Left ventricle myocardium inferior (tissue), 1 donor: ENCODE measurements at regions not wholly inside any gene's neighbourhood (a gene's known extent, or its start where the extent isn't known, plus 50 kb on each side); places are given as distances from the start of the nearest gene placed in this dataset.

Experiments
- DNase-seq: peaks from one replicate; pipeline ENCODE4 v3.0.0-alpha.2; 2020
- H3K27ac ChIP-seq: fragments of 200-600 bp; replicated peaks from 2 replicates; pipeline ENCODE4 v1.8.0; 2021
- H3K27me3 ChIP-seq: fragments of 200-600 bp; 2 replicates; pipeline ENCODE4 v1.8.0; 2021; ENCODE audit warnings: low read depth
- H3K36me3 ChIP-seq: fragments of 200-600 bp; 2 replicates; pipeline ENCODE4 v1.8.0; 2021
- H3K4me1 ChIP-seq: fragments of 200-600 bp; 2 replicates; pipeline ENCODE4 v1.8.0; 2021
- H3K4me3 ChIP-seq: fragments of 200-600 bp; 2 replicates; pipeline ENCODE4 v1.8.0; 2021; ENCODE audit warnings: mild to moderate bottlenecking, moderate library complexity
- H3K9me3 ChIP-seq: fragments of 200-600 bp; replicated peaks from 2 replicates; pipeline ENCODE4 v1.8.0; 2021
- intact Hi-C: fragments of 100-400 bp; cut with micrococcal nuclease; formaldehyde crosslinking; loops from one replicate; pipeline ENCODE4 v1.11.0; 2022
- TF ChIP-seq, protein P1 (sequence below): fragments of 200-600 bp; IDR thresholded peaks from 2 replicates; pipeline ENCODE4 v1.8.0; 2021; ENCODE audit warnings: antibody characterized with exemption, mild to moderate bottlenecking, borderline replicate concordance
- donor health status: DM: no; HTN: yes; CAD: no; lungs with severe emphysema.

DNA sequence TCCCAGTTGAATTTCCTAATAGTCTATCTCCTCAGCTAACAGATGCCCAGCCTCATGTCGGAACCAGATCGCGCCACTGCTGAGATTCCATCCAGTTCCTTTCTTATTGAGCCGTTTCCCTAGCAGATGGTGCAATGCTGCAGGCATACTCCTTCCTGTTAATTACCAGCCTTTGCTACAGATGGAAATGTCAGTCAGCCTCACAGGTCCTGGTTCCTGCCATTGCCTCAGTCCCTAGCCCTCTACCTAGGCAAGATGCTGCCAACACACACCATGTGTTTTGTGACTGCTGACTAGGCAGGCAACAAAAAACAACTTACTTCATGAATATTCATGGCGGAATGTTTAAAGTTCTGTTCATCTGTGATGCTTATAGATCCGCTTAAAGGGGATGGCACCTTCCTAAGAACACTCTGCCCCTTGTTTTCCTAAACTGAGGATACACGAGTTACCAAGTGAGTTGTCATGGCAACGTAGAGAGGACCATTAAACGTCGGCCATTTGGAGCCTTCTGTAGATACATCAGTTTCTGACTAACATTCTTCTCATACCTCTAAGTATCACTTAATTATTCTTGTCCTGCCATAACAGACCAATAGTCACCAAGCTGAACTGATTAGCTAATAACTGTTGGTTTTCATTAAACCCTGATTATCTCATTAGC lies 749.5 kb downstream of the RNF144A start:
- intact Hi-C loops: no loop called here

DNA sequence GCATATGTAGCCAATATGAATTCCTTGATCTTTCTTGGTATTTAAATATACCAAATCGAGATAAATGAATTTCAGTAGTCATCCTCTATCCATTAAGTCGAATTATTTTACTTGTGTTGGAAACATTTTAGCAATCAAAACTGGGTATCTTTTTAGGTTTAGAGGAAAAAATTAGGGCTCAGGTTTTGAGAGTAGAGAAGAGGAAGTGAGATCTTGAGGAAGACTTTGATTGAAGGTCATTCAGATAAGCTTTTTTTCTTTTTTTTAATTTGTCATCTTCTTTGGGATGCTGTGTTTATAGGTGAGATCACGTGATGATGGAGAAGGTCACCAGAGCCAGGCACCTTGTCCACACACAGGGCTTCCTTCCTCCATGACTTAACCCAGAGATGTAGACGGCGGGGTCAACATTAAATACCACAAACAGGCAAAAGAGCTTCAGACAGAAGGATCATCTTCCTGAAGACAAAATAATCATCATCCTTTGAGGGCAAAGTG lies 750.1 kb downstream of the RNF144A start:
- Histone ChIP-seq H3K27me3 (no peaks in the 10 kb centered on the region), H3K4me3 (no peak overlapping the region), H3K4me1 (peaks cover 6% of the 10 kb centered on the region), H3K27ac (no peak overlapping the region), H3K36me3 (no peaks in the 10 kb centered on the region), H3K9me3 (peaks cover 5% of the 10 kb centered on the region)
- no peak for DNase-seq
- intact Hi-C loops: no loop called here
- TF ChIP-seq, protein P1, sequence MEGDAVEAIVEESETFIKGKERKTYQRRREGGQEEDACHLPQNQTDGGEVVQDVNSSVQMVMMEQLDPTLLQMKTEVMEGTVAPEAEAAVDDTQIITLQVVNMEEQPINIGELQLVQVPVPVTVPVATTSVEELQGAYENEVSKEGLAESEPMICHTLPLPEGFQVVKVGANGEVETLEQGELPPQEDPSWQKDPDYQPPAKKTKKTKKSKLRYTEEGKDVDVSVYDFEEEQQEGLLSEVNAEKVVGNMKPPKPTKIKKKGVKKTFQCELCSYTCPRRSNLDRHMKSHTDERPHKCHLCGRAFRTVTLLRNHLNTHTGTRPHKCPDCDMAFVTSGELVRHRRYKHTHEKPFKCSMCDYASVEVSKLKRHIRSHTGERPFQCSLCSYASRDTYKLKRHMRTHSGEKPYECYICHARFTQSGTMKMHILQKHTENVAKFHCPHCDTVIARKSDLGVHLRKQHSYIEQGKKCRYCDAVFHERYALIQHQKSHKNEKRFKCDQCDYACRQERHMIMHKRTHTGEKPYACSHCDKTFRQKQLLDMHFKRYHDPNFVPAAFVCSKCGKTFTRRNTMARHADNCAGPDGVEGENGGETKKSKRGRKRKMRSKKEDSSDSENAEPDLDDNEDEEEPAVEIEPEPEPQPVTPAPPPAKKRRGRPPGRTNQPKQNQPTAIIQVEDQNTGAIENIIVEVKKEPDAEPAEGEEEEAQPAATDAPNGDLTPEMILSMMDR: no peak

More for the DNA sequence above, 749.5 kb downstream of the RNF144A start:
- Histone ChIP-seq H3K27ac (no peak overlapping the region), H3K36me3 (no peaks in the 10 kb centered on the region), H3K4me1 (peaks cover 4% of the 10 kb centered on the region), H3K4me3 (no peak overlapping the region), H3K27me3 (no peaks in the 10 kb centered on the region), H3K9me3 (no peaks in the 10 kb centered on the region)
- DNase-seq: no peak
- TF ChIP-seq, protein P1: no peak

DNA sequence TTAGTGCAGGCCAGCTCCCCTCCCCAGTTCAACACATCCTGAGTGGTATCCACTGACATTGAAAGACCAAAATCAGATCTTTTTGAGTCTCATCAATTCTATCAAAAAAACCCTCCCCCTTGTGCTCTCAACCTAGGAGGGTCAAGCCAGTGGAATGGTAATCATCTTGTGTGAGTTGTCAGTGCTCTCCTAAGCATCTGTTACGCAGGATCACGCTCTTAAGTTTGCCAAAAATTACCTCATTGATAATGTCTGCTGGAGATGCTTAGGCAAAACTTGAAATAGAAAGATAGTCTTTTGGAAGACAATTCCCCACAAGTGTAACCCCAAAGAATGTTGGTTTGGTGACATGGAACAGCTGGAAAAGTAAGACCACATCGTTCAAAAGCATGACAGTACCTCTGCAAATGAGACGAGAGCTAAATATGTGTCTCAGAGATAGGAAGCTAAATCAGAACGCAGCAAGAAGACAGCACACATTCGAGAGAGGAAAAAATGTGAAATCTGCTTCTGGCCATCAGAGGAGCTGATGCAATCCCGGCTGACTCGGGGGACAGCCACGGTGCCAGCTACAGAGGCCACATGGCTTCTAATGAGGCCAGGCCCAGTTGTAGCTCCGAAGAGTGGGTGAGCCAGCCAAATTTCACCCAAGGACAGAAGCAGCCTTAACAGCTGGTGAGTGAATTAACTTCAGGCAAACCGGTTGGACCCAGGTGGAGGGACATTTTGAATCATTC lies 753.9 kb downstream of the RNF144A start:
- H3K4me3 ChIP-seq: no peak overlapping the region
- H3K27me3 ChIP-seq: peaks cover 2% of the 10 kb centered on the region
- no peaks in the 10 kb centered on the region for H3K36me3 ChIP-seq
- H3K9me3 ChIP-seq: peaks cover 9% of the 10 kb centered on the region
- H3K4me1 ChIP-seq: peaks cover 6% of the 10 kb centered on the region
- peak overlapping the region; percentile 34 for H3K27ac ChIP-seq
- TF ChIP-seq, protein P1: no peak
- intact Hi-C loops: no loop called here
- peak; percentile 66 for DNase-seq

DNA sequence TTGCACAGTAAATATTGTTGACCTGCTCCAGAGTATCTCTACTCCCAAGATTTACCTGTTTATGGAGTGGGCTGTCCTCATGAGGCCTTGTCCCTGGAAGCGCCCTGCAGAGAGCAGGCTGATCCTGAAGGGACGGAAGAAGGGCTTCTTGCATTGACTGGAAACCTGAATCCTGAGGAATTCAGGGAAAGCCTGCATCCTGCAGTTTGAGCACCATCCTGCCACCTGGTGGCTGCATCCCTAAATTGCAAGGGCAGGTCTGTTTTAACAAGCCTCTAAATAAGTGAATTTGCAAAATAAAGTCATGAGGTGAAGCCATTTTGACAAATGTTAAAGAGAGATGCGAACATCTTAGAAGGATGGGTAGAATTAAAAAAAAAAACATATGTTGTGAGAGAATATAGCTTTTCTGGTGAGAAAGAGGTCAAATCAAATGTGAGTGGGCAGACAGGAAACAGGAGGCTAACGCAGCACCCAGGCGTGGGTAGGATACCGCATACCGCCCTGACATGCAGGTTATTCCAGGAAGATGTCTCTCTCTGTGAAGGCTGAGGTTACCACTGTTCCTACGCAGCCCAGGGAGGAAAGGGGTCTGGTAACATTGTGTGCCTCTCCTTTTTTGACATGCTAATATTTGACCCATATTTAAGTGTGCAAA lies 754.9 kb downstream of the RNF144A start:
- peaks cover 6% of the 10 kb centered on the region for H3K4me1 ChIP-seq
- no peak overlapping the region for H3K4me3 ChIP-seq
- peak; percentile 27 for DNase-seq
- no peaks in the 10 kb centered on the region for H3K36me3 ChIP-seq
- TF ChIP-seq, protein P1: peak; percentile 52
- intact Hi-C loops: no loop called here
- peaks cover 9% of the 10 kb centered on the region for H3K9me3 ChIP-seq
- H3K27ac ChIP-seq: no peak overlapping the region
- peaks cover 10% of the 10 kb centered on the region for H3K27me3 ChIP-seq

DNA sequence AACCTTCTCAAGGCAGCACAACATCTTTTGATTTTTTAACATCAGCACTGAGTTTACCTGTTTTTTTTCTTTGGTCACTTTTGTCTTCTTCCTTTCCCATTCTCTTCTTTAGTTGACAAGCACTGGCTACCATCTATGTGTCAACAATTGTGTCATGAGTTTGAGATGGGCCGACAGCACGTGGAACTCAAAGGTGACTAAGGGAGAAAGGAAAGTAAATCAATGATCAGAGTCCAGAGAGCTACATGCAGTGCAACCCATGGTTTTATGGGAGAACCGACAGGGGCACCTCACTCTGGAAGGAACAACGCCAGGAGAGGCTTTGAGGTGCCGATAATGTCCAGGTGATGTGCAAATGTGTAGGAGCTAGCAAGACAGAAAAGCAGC lies 755.5 kb downstream of the RNF144A start:
- no peak for DNase-seq
- intact Hi-C loops: no loop called here
- Histone ChIP-seq H3K27me3 (peaks cover 10% of the 10 kb centered on the region), H3K36me3 (no peaks in the 10 kb centered on the region), H3K9me3 (peaks cover 9% of the 10 kb centered on the region), H3K4me1 (peaks cover 6% of the 10 kb centered on the region), H3K4me3 (no peak overlapping the region), H3K27ac (no peak overlapping the region)
- TF ChIP-seq, protein P1: no peak
